Spinal cord (tissue), 9 donors: ENCODE measurements at regions not wholly inside any gene's neighbourhood (a gene's known extent, or its start where the extent isn't known, plus 50 kb on each side); places are given as distances from the start of the nearest gene placed in this dataset.

Source experiments
- DNase-seq, 6 donors: peaks; one replicate each; pipeline versions ENCODE4 v3.0.0 to v3.0.0-alpha.2; 2013 to 2015; ENCODE audit warnings: low spot score in 6 of 6, low read depth in 4 of 6
- H3K27ac ChIP-seq: one replicate; pipeline ENCODE4 v1.5.1; 2013; ENCODE audit warnings: low read depth, low read length, control low read depth
- H3K27me3 ChIP-seq: one replicate; pipeline ENCODE4 v1.6.1; 2013; ENCODE audit warnings: low read length; ENCODE audit not compliant: control insufficient read depth, insufficient read depth
- H3K36me3 ChIP-seq: one replicate; pipeline ENCODE4 v1.6.1; 2013; ENCODE audit warnings: low read length; ENCODE audit not compliant: control insufficient read depth, insufficient read depth
- H3K4me1 ChIP-seq: one replicate; pipeline ENCODE4 v1.6.1; 2013; ENCODE audit warnings: low read length; ENCODE audit not compliant: control insufficient read depth, insufficient read depth
- H3K4me3 ChIP-seq: one replicate; pipeline ENCODE4 v1.5.1; 2013; ENCODE audit warnings: low read depth, low read length, control low read depth
- H3K9me3 ChIP-seq: one replicate; pipeline ENCODE4 v1.6.1; 2013; ENCODE audit warnings: low read length; ENCODE audit not compliant: control insufficient read depth, insufficient read depth
- WGBS: methylation state at CpG from one replicate; pipeline ENCODE4 v1.1.5; 2013; ENCODE audit warnings: missing lambda C conversion rate; ENCODE audit not compliant: insufficient coverage; 5-methylcytosine and 5-hydroxymethylcytosine counted together
- donor health status: healthy.

DNA sequence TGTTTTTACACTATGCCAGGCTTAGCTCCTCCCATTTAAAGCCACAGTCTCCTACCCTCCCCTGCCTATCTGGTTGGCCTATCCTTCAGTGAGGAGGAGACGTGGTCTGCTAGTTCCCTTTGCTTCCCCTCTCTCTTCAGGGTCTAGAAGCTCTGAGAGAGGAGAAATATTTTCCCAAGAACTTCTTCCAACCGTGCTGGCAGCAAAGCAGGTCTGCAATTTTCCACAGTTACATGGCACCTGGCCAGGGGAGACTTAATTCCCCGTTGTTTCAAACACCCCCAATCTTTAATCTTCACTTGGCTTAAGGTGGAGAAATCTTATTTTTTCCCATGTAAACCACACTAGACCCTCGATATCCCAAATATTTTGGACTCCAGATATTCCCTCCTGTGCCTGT lies 149.5 kb upstream of the MCTP2 start:
- Histone ChIP-seq H3K36me3 (no peaks in the 10 kb centered on the region), H3K4me1 (no peaks in the 10 kb centered on the region), H3K27me3 (no peaks in the 10 kb centered on the region), H3K4me3 (no peak overlapping the region), H3K9me3 (no peaks in the 10 kb centered on the region), H3K27ac (no peak overlapping the region)
- DNase-seq = no peak
- no CpG with 5 or more reads among the region's 4 CpGs for WGBS

GRCh38 chr15:94080989-94081605 lies 150.3 kb upstream of the MCTP2 start:
- H3K4me1 ChIP-seq = no peaks in the 10 kb centered on the region
- WGBS = 89% methylated on average over 8 of the region's 14 CpGs
- H3K4me3 ChIP-seq = no peak overlapping the region

DNA sequence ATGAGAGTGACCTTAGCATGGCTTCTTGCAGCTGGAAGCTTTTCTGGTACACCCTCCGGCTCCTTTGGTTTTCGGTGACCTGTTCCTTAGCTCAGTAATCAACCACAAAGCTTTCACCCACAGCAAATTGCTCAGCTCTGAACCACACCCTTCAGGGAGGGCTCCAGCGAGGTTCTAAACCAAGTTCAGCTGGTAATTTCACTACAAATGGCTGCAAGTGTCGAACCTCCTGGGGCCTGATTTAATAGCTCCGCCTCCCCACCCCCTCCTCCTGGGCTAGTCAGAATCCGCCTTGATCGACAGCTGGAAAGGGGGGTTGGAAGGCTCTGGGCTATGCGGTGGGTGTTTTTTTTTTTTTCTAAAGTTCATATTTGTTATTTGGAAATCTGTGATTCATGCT lies 150.9 kb upstream of the MCTP2 start:
- no peak overlapping the region for H3K4me3 ChIP-seq
- no peaks in the 10 kb centered on the region for H3K27me3 ChIP-seq
- WGBS = 60% methylated on average over 5 of the region's 8 CpGs
- H3K27ac ChIP-seq = no peak overlapping the region
- no peaks in the 10 kb centered on the region for H3K9me3 ChIP-seq
- H3K36me3 ChIP-seq = no peaks in the 10 kb centered on the region
- no peak for DNase-seq
- peaks cover 4% of the 10 kb centered on the region for H3K4me1 ChIP-seq

More at GRCh38 chr15:94080989-94081605, 150.3 kb upstream of the MCTP2 start:
- Histone ChIP-seq H3K27ac (no peak overlapping the region), H3K36me3 (no peaks in the 10 kb centered on the region), H3K27me3 (no peaks in the 10 kb centered on the region), H3K9me3 (no peaks in the 10 kb centered on the region)
- no peak for DNase-seq

- DNase-seq = no peak
- WGBS = 100% methylated on average over 2 of the region's 4 CpGs
- Histone ChIP-seq H3K9me3 (no peaks in the 10 kb centered on the region), H3K4me3 (no peak overlapping the region), H3K27me3 (no peaks in the 10 kb centered on the region), H3K4me1 (peaks cover 5% of the 10 kb centered on the region), H3K27ac (no peak overlapping the region), H3K36me3 (no peaks in the 10 kb centered on the region)
These were observed 151.4 kb upstream of the MCTP2 start for GRCh38 chr15:94079968-94080367.

DNA sequence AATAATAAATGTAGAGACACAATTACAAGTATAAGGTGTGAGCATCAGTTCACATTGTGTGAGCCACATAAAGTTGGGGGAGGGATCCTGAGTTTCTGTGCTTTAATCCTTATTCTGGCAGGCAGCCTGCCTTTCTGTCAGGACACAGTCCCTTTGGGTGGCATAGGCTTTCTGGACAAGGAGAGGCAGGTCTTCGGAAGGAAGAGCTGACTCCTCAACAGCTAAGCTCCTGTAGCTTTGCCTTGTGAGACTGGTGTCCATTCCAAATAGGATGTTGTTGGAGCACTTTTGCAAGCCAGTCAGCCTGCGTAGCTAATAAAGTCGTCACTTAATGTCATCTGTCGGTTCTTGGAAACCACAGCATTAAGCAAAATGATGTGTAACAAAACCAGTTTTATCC lies 151.9 kb upstream of the MCTP2 start:
- H3K9me3 ChIP-seq = no peaks in the 10 kb centered on the region
- 100% methylated on average over 1 of the region's 4 CpGs for WGBS

GRCh38 chr15:94077938-94078337 lies 153.4 kb upstream of the MCTP2 start:
- no peaks in the 10 kb centered on the region for H3K9me3 ChIP-seq
- H3K4me1 ChIP-seq = peaks cover 5% of the 10 kb centered on the region
- H3K36me3 ChIP-seq = no peaks in the 10 kb centered on the region
- H3K27ac ChIP-seq = no peak overlapping the region
- no CpG with 5 or more reads among the region's 2 CpGs for WGBS
- DNase-seq = peak in 1 of 6 donors; percentile 53
- no peaks in the 10 kb centered on the region for H3K27me3 ChIP-seq
- no peak overlapping the region for H3K4me3 ChIP-seq

More for the DNA sequence above, 151.9 kb upstream of the MCTP2 start:
- DNase-seq = no peak
- peaks cover 5% of the 10 kb centered on the region for H3K4me1 ChIP-seq
- no peak overlapping the region for H3K4me3 ChIP-seq
- no peak overlapping the region for H3K27ac ChIP-seq
- no peaks in the 10 kb centered on the region for H3K27me3 ChIP-seq
- H3K36me3 ChIP-seq = no peaks in the 10 kb centered on the region

DNA sequence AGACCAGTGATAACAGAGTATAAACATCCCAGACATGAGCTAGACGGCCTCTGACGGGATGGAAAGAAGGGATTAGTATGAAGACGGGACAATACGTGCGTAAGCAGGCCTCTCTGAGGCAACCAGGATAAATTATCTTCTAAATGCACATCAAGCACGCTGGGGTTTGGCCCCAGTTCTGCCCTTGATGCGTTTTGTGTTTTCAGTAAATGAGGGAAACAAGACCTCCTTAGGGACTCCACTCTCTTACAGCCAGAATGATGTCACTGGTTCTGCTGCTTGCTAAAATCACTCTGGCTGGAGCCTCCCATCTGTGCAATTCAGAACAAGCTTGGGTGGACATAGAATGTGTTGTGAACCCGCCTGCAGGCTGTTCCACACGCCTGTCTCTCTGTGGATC lies 156.0 kb upstream of the MCTP2 start:
- Histone ChIP-seq H3K27me3 (no peaks in the 10 kb centered on the region), H3K36me3 (no peaks in the 10 kb centered on the region), H3K4me1 (peaks cover 10% of the 10 kb centered on the region), H3K4me3 (no peak overlapping the region), H3K9me3 (no peaks in the 10 kb centered on the region), H3K27ac (no peak overlapping the region)
- 11% methylated on average over 3 of the region's 9 CpGs for WGBS
- DNase-seq = peak; percentile 8 to 88 (median 24)

- DNase-seq = peak; percentile 31 to 89 (median 50)
- H3K27ac ChIP-seq = peak overlapping the region; percentile 1
- WGBS = 31% methylated on average over 14 of the region's 19 CpGs
- peak overlapping the region; percentile 21 for H3K4me3 ChIP-seq
- peaks cover 8% of the 10 kb centered on the region for H3K4me1 ChIP-seq
- no peaks in the 10 kb centered on the region for H3K27me3 ChIP-seq
- peaks cover 3% of the 10 kb centered on the region for H3K9me3 ChIP-seq
- no peaks in the 10 kb centered on the region for H3K36me3 ChIP-seq
These were observed 160.7 kb upstream of the MCTP2 start for GRCh38 chr15:94070356-94071295.

- Histone ChIP-seq H3K9me3 (peaks cover 3% of the 10 kb centered on the region), H3K36me3 (no peaks in the 10 kb centered on the region), H3K4me1 (peaks cover 6% of the 10 kb centered on the region), H3K4me3 (peak overlapping the region; percentile 21), H3K27ac (peak overlapping the region; percentile 1), H3K27me3 (no peaks in the 10 kb centered on the region)
- DNase-seq = peak; percentile 21 to 79 (median 30)
- WGBS = 24% methylated on average over 3 of the region's 9 CpGs
These were observed 161.5 kb upstream of the MCTP2 start for GRCh38 chr15:94069844-94070243.
